ENCODE measurements at regions not wholly inside any gene's neighbourhood (a gene's known extent, or its start where the extent isn't known, plus 50 kb on each side); places are given as distances from the start of the nearest gene placed in this dataset.

GRCh38 chr5:171647043-171647903 lies 138.3 kb upstream of the SMIM23 start:
- no peak for TF ChIP-seq CTCF (IDR thresholded peaks at IDR 0.05; ENCODE audit: low read depth, low read length)
- TF ChIP-seq EZH2phosphoT487 (IDR thresholded peaks at IDR 0.05; ENCODE audit: low read depth): no peak
